ENCODE measurements at regions not wholly inside any gene's neighbourhood (a gene's known extent, or its start where the extent isn't known, plus 50 kb on each side); places are given as distances from the start of the nearest gene placed in this dataset.

GRCh38 chr5:173835661-173836060 is 52.5 kb upstream of the CPEB4 start:
- no peak overlapping the region for H4K8ac ChIP-seq (replicated peaks; ENCODE audit: insufficient read length, low read depth, low read length)
- no peaks in the 10 kb centered on the region for H3K23me2 ChIP-seq (ENCODE audit: insufficient read length, low read depth, low read length, poor library complexity, severe bottlenecking)
- no peak overlapping the region for H3K9ac ChIP-seq (ENCODE audit: extremely low read depth, insufficient read length, low read length)
- H4K20me1 ChIP-seq (ENCODE audit: control insufficient read depth, insufficient read depth, insufficient read length) = peaks cover 2% of the 10 kb centered on the region
- no peak overlapping the region for H4K5ac ChIP-seq (ENCODE audit: insufficient read length, low read depth, low read length)
- TF ChIP-seq, protein P1, sequence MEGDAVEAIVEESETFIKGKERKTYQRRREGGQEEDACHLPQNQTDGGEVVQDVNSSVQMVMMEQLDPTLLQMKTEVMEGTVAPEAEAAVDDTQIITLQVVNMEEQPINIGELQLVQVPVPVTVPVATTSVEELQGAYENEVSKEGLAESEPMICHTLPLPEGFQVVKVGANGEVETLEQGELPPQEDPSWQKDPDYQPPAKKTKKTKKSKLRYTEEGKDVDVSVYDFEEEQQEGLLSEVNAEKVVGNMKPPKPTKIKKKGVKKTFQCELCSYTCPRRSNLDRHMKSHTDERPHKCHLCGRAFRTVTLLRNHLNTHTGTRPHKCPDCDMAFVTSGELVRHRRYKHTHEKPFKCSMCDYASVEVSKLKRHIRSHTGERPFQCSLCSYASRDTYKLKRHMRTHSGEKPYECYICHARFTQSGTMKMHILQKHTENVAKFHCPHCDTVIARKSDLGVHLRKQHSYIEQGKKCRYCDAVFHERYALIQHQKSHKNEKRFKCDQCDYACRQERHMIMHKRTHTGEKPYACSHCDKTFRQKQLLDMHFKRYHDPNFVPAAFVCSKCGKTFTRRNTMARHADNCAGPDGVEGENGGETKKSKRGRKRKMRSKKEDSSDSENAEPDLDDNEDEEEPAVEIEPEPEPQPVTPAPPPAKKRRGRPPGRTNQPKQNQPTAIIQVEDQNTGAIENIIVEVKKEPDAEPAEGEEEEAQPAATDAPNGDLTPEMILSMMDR (conservative IDR thresholded peaks at IDR 0.05) = no peak
- no peak overlapping the region for H2BK20ac ChIP-seq (ENCODE audit: low read depth, low read length, poor library complexity, severe bottlenecking)
- H3K4me1 ChIP-seq (ENCODE audit: insufficient read depth, low read length) = no peaks in the 10 kb centered on the region
- H3K56ac ChIP-seq (ENCODE audit: insufficient read length, low read depth, low read length) = no peak overlapping the region
- Mint-ChIP-seq H3K27ac (no peak overlapping the region), H3K27me3 (ENCODE audit: low read depth) (peaks cover 4% of the 10 kb centered on the region), H3K9me3 (peaks cover 0 to 2% of the 10 kb centered on the region in 2 experiments; a peak in 3 of 5 replicates), H3K4me1 (peaks cover 4 to 8% of the 10 kb centered on the region in 2 experiments), H3K36me3 (ENCODE audit: insufficient read depth in 1 of 3, low read depth in 3 of 3) (no peaks in the 10 kb centered on the region; a peak in 1 of 7 replicates), H3K4me3 (no peak overlapping the region)
- DNase-seq = no peak
- no peak overlapping the region for H2AFZ ChIP-seq (ENCODE audit: low read length)
- H3K27ac ChIP-seq (ENCODE audit: insufficient read length, low read depth, low read length) = no peak overlapping the region
- H3K9me3 ChIP-seq (ENCODE audit: control insufficient read depth, low read depth, low read length) = no peaks in the 10 kb centered on the region
- no peak overlapping the region for H3K23ac ChIP-seq (ENCODE audit: insufficient read length, low read depth, low read length)
- no CpG with 5 or more reads among the region's 6 CpGs for WGBS (ENCODE audit: extremely low coverage, insufficient read length, low lambda C conversion rate)
- H3K79me1 ChIP-seq (ENCODE audit: insufficient read depth, low read depth, low read length, poor library complexity, severe bottlenecking) = no peaks in the 10 kb centered on the region
- no peak overlapping the region for H3K18ac ChIP-seq (ENCODE audit: insufficient read length, low read depth, low read length)
- no peak overlapping the region for H3K14ac ChIP-seq (ENCODE audit: insufficient read depth, low read length)
- no peak overlapping the region for H2BK12ac ChIP-seq (ENCODE audit: insufficient read length, low read depth, low read length)
- H3K4ac ChIP-seq (ENCODE audit: low read depth, low read length) = no peak overlapping the region
- H3K27me3 ChIP-seq (ENCODE audit: insufficient read depth, low read length) = no peaks in the 10 kb centered on the region
- no peak overlapping the region for H2BK120ac ChIP-seq (ENCODE audit: low read depth, low read length, poor library complexity, severe bottlenecking)
- H2BK15ac ChIP-seq (ENCODE audit: low read depth, low read length) = no peak overlapping the region
- H3T11ph ChIP-seq (ENCODE audit: low read length) = no peak overlapping the region
- H3K4me2 ChIP-seq (ENCODE audit: insufficient read depth, insufficient read length, low read length) = no peak overlapping the region
- no peak overlapping the region for H2AK5ac ChIP-seq (ENCODE audit: insufficient read length, low read length)
- no peaks in the 10 kb centered on the region for H3K79me2 ChIP-seq (ENCODE audit: insufficient read depth, low read length)
- H4K91ac ChIP-seq (ENCODE audit: insufficient read length, low read depth, low read length) = no peak overlapping the region
- H2BK5ac ChIP-seq (ENCODE audit: insufficient read length, low read length) = no peak overlapping the region

All from H9 (cell line).